ENCODE measurements at regions not wholly inside any gene's neighbourhood (a gene's known extent, or its start where the extent isn't known, plus 50 kb on each side); places are given as distances from the start of the nearest gene placed in this dataset.

DNA sequence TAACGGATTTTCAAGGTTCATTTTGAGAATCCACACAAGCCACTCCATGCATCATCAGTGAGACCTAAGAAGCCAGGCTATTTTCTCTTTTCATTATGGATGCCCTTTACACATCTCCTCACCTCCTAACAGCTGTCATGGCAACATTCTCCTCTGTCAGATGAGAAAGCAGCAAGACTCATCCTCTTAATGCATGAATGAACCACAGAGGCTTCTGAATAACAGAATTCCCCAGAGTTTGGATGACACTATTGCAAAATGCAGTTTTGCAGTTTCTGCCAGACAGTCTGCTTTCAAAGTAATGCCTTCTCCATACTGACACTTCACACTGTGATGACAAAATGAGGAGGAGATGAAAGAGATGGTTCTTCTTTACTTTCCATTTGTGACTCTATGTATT lies 286.7 kb upstream of the GRIP1 start:
- TF ChIP-seq, protein P1, sequence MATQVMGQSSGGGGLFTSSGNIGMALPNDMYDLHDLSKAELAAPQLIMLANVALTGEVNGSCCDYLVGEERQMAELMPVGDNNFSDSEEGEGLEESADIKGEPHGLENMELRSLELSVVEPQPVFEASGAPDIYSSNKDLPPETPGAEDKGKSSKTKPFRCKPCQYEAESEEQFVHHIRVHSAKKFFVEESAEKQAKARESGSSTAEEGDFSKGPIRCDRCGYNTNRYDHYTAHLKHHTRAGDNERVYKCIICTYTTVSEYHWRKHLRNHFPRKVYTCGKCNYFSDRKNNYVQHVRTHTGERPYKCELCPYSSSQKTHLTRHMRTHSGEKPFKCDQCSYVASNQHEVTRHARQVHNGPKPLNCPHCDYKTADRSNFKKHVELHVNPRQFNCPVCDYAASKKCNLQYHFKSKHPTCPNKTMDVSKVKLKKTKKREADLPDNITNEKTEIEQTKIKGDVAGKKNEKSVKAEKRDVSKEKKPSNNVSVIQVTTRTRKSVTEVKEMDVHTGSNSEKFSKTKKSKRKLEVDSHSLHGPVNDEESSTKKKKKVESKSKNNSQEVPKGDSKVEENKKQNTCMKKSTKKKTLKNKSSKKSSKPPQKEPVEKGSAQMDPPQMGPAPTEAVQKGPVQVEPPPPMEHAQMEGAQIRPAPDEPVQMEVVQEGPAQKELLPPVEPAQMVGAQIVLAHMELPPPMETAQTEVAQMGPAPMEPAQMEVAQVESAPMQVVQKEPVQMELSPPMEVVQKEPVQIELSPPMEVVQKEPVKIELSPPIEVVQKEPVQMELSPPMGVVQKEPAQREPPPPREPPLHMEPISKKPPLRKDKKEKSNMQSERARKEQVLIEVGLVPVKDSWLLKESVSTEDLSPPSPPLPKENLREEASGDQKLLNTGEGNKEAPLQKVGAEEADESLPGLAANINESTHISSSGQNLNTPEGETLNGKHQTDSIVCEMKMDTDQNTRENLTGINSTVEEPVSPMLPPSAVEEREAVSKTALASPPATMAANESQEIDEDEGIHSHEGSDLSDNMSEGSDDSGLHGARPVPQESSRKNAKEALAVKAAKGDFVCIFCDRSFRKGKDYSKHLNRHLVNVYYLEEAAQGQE (IDR thresholded peaks at IDR 0.05; ENCODE audit: borderline replicate concordance): peak; percentile 85
- TF ChIP-seq EP300 (conservative IDR thresholded peaks at IDR 0.05; ENCODE audit: poor library complexity, severe bottlenecking): peak; percentile 96
- TF ChIP-seq, protein P2, sequence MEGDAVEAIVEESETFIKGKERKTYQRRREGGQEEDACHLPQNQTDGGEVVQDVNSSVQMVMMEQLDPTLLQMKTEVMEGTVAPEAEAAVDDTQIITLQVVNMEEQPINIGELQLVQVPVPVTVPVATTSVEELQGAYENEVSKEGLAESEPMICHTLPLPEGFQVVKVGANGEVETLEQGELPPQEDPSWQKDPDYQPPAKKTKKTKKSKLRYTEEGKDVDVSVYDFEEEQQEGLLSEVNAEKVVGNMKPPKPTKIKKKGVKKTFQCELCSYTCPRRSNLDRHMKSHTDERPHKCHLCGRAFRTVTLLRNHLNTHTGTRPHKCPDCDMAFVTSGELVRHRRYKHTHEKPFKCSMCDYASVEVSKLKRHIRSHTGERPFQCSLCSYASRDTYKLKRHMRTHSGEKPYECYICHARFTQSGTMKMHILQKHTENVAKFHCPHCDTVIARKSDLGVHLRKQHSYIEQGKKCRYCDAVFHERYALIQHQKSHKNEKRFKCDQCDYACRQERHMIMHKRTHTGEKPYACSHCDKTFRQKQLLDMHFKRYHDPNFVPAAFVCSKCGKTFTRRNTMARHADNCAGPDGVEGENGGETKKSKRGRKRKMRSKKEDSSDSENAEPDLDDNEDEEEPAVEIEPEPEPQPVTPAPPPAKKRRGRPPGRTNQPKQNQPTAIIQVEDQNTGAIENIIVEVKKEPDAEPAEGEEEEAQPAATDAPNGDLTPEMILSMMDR (IDR thresholded peaks at IDR 0.05; ENCODE audit: poor library complexity, severe bottlenecking): no peak
- no peak for TF ChIP-seq EZH2 (IDR thresholded peaks at IDR 0.05; ENCODE audit: borderline replicate concordance, insufficient read depth, low read length, poor library complexity, severe bottlenecking)
- peak; percentile 53 for TF ChIP-seq SMC3 (conservative IDR thresholded peaks at IDR 0.05; ENCODE audit: poor library complexity)
- peak; percentile 14 for TF ChIP-seq MXI1 (conservative IDR thresholded peaks at IDR 0.05; ENCODE audit: poor library complexity, severe bottlenecking)
